Spleen (tissue), 11 donors: ENCODE measurements at regions not wholly inside any gene's neighbourhood (a gene's known extent, or its start where the extent isn't known, plus 50 kb on each side); places are given as distances from the start of the nearest gene placed in this dataset.

Experiments used
- DNase-seq: peaks from one replicate; pipeline ENCODE4 v3.0.0-alpha.2; 2020
- H3K27ac ChIP-seq, 8 donors: fragments of 200-600 bp; sonication (generic) in 7 of 8; 1 replicate in 4 of 8; 2 replicates in 4 of 8; pipeline versions ENCODE4 v1.5.0 to v1.8.0; 2016 to 2021; ENCODE audit warnings: inconsistent platforms in 4 of 8, mild to moderate bottlenecking in 4 of 8, moderate library complexity in 1 of 8
- H3K27me3 ChIP-seq, 7 donors: fragments of 200-600 bp; sonication (generic) in 6 of 7; replicated peaks in 1 of 7; 1 replicate in 4 of 7; 2 replicates in 3 of 7; pipeline versions ENCODE4 v1.5.0 to v1.8.0; 2016 to 2021; ENCODE audit warnings: inconsistent platforms in 3 of 7, mild to moderate bottlenecking in 1 of 7
- H3K36me3 ChIP-seq, 6 donors: fragments of 200-600 bp; sonication (generic) in 5 of 6; 1 replicate in 4 of 6; 2 replicates in 2 of 6; pipeline versions ENCODE4 v1.5.0 to v1.8.0; 2016 to 2021; ENCODE audit warnings: inconsistent platforms in 2 of 6
- H3K4me1 ChIP-seq, 6 donors: fragments of 200-600 bp; sonication (generic) in 5 of 6; 1 replicate in 3 of 6; 2 replicates in 3 of 6; pipeline versions ENCODE4 v1.5.0 to v1.8.0; 2016 to 2021; ENCODE audit warnings: inconsistent platforms in 3 of 6
- H3K4me3 ChIP-seq, 8 donors: fragments of 200-600 bp; sonication (generic) in 7 of 8; 1 replicate in 4 of 8; 2 replicates in 4 of 8; pipeline versions ENCODE4 v1.5.0 to v1.8.0; 2016 to 2021; ENCODE audit warnings: inconsistent platforms in 4 of 8, mild to moderate bottlenecking in 4 of 8, moderate library complexity in 2 of 8
- H3K9me3 ChIP-seq, 8 donors: fragments of 200-600 bp; sonication (generic) in 7 of 8; 1 replicate in 4 of 8; 2 replicates in 4 of 8; pipeline versions ENCODE4 v1.5.0 to v1.8.0; 2016 to 2021; ENCODE audit warnings: inconsistent platforms in 4 of 8
- CTCF ChIP-seq, 11 experiments: fragments of 200-600 bp in 7 of 11; fragments of 450-650 bp in 4 of 11; sonication (generic) in 4 of 11; IDR thresholded peaks in 8 of 11; conservative IDR thresholded peaks in 3 of 11; 1 replicate in 7 of 11; 2 replicates in 4 of 11; pipeline versions ENCODE4 v1.4.0 to v1.8.0; 2016 to 2021; ENCODE audit warnings: antibody characterized with exemption in 11 of 11, inconsistent platforms in 4 of 11, mild to moderate bottlenecking in 1 of 11
- POLR2A ChIP-seq, 3 donors: fragments of 450-650 bp; IDR thresholded peaks; one replicate each; pipeline ENCODE4 v1.5.1; 2017; ENCODE audit warnings: antibody characterized with exemption in 3 of 3, mild to moderate bottlenecking in 1 of 3
- POLR2AphosphoS5 ChIP-seq, 3 donors: sonication (generic); formaldehyde crosslinking; IDR thresholded peaks; one replicate each; pipeline ENCODE4 v1.5.1; 2017; ENCODE audit warnings: antibody characterized with exemption in 3 of 3
- WGBS, 5 donors: extraction: QIAGEN DNeasy Blood & Tissue Kit in 3 of 5; methylation state at CpG; one replicate each; pipeline versions ENCODE4 v1.1.5 to v1.1.7; 2013 to 2018; 5-methylcytosine and 5-hydroxymethylcytosine counted together
- intact Hi-C: fragments of 100-400 bp; cut with DNase I; formaldehyde crosslinking; loops from one replicate; pipeline ENCODE4 v1.15.0; 2023; ENCODE audit warnings: low total_unique reads
- donor health status: healthy with polysubstance abuse.
- donor health status: DM: no; HTN: no; CAD: no; lungs with moderate emphysema.
- donor health status: DM: no; HTN: no; CAD: no.
- donor health status: Bipolar disorder and iron deficiency.
- donor health status: healthy.
- donor health status: DM: no; HTN: no; CAD: no.
- donor health status: DM: yes; HTN: yes; CAD: no.

DNA sequence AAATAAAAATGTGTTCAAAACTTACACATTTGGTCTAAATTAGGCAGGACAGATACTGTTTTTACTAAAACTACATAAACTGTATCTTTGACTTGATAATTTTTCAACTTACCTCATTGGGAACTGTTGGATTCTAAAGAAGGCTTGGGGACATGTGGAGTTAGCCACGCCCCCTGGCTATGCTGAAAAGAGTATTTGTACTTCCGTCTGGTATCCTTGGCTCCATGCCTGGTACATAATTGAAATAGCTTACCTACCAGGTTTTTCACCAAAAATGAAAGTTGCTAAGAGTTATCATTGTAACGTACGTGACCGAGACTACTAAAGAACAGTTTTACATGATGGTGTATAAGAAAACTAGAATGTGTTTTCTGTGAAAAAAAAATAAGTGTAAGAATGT, 604.8 kb upstream of the IGFBP3 start:
- no peak overlapping the region for H3K27ac ChIP-seq
- no peaks in the 10 kb centered on the region for H3K27me3 ChIP-seq
- peaks cover 0 to 61% (median 27%) of the 10 kb centered on the region in 8 donors for H3K9me3 ChIP-seq
- H3K4me1 ChIP-seq = no peaks in the 10 kb centered on the region
- WGBS, 5 donors = 76 to 87% (median 81%) methylated on average over 5 of the region's 5 CpGs
- intact Hi-C loops = no loop called here
- TF ChIP-seq POLR2AphosphoS5 (IDR thresholded peaks at IDR 0.05) (no peak), CTCF (IDR thresholded peaks at IDR 0.05 in 8 of 11, conservative IDR thresholded peaks at IDR 0.05 in 3 of 11) (no peak), POLR2A (IDR thresholded peaks at IDR 0.05) (no peak)
- no peak overlapping the region for H3K4me3 ChIP-seq
- no peaks in the 10 kb centered on the region for H3K36me3 ChIP-seq
- DNase-seq = no peak

DNA sequence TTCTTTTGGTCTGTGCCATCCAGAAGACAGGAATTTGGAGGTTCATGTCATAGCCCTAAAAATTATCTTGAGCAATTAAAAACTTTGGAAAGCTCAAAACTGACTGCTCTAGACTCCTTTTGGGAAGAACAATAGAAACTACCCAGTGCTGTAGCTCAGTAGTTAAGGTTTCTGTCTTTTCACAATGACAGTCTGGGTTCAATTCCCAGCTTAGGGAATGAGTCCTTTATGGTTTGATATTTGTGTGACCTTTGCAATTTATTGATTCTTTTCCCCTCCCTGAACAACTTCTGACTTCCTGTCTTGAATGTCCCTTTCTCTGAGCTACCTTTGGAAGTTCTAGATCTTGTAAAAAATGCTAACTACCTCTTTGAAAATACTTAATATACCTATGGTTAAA, 603.3 kb upstream of the IGFBP3 start:
- intact Hi-C loops = no loop called here
- peaks cover 0 to 52% (median 21%) of the 10 kb centered on the region in 8 donors for H3K9me3 ChIP-seq
- TF ChIP-seq POLR2AphosphoS5 (IDR thresholded peaks at IDR 0.05) (no peak), POLR2A (IDR thresholded peaks at IDR 0.05) (no peak)
- no peaks in the 10 kb centered on the region for H3K4me1 ChIP-seq
- no peaks in the 10 kb centered on the region for H3K36me3 ChIP-seq
- no peaks in the 10 kb centered on the region for H3K27me3 ChIP-seq
- no peak overlapping the region for H3K4me3 ChIP-seq
- H3K27ac ChIP-seq = no peak overlapping the region
- no peak for DNase-seq

- no peak overlapping the region for H3K4me3 ChIP-seq
- intact Hi-C loops = no loop called here
- 75 to 92% (median 81%) methylated on average over 8 of the region's 8 CpGs for WGBS, 5 donors
- no peaks in the 10 kb centered on the region for H3K4me1 ChIP-seq
- no peak overlapping the region for H3K27ac ChIP-seq
- peaks cover 0 to 33% (median 13%) of the 10 kb centered on the region in 8 donors for H3K9me3 ChIP-seq
- H3K36me3 ChIP-seq = no peaks in the 10 kb centered on the region
- TF ChIP-seq POLR2A (IDR thresholded peaks at IDR 0.05) (no peak), CTCF (IDR thresholded peaks at IDR 0.05 in 8 of 11, conservative IDR thresholded peaks at IDR 0.05 in 3 of 11) (no peak), POLR2AphosphoS5 (IDR thresholded peaks at IDR 0.05) (no peak)
- no peaks in the 10 kb centered on the region for H3K27me3 ChIP-seq
- DNase-seq = no peak
Measured at GRCh38 chr7:46522354-46522906, 601.4 kb upstream of the IGFBP3 start.

GRCh38 chr7:46518713-46519112, 597.6 kb upstream of the IGFBP3 start:
- intact Hi-C loops = no loop called here
- 86 to 95% (median 90%) methylated on average over 1 of the region's 1 CpG for WGBS, 5 donors
- TF ChIP-seq POLR2AphosphoS5 (IDR thresholded peaks at IDR 0.05) (no peak), CTCF (IDR thresholded peaks at IDR 0.05 in 8 of 11, conservative IDR thresholded peaks at IDR 0.05 in 3 of 11) (no peak), POLR2A (IDR thresholded peaks at IDR 0.05) (no peak)

More at GRCh38 chr7:46518713-46519112, 597.6 kb upstream of the IGFBP3 start:
- no peaks in the 10 kb centered on the region for H3K4me1 ChIP-seq
- no peak overlapping the region for H3K27ac ChIP-seq
- no peaks in the 10 kb centered on the region for H3K36me3 ChIP-seq
- no peaks in the 10 kb centered on the region for H3K27me3 ChIP-seq
- H3K9me3 ChIP-seq = peaks cover 0 to 15% (median 0%) of the 10 kb centered on the region in 8 donors
- H3K4me3 ChIP-seq = no peak overlapping the region
- no peak for DNase-seq
